Sigmoid colon (tissue), 4 donors: ENCODE measurements at regions not wholly inside any gene's neighbourhood (a gene's known extent, or its start where the extent isn't known, plus 50 kb on each side); places are given as distances from the start of the nearest gene placed in this dataset.

Experiments
- EP300 ChIP-seq, 4 donors: sonication (generic); formaldehyde crosslinking; IDR thresholded peaks; one replicate each; pipeline ENCODE4 v1.6.1; 2017; ENCODE audit warnings: antibody characterized with exemption in 4 of 4
- POLR2A ChIP-seq, 2 donors: fragments of 450-650 bp; IDR thresholded peaks; one replicate each; pipeline ENCODE4 v1.6.1; 2016; ENCODE audit warnings: antibody characterized with exemption in 2 of 2, mild to moderate bottlenecking in 2 of 2, moderate library complexity in 2 of 2
- TF ChIP-seq, protein P1 (sequence below), 4 experiments: fragments of 450-650 bp in 3 of 4; fragments of 200-600 bp in 1 of 4; IDR thresholded peaks; one replicate each; pipeline ENCODE4 v1.5.1; 2016 to 2019; ENCODE audit warnings: antibody characterized with exemption in 4 of 4, mild to moderate bottlenecking in 3 of 4, moderate library complexity in 2 of 4

DNA sequence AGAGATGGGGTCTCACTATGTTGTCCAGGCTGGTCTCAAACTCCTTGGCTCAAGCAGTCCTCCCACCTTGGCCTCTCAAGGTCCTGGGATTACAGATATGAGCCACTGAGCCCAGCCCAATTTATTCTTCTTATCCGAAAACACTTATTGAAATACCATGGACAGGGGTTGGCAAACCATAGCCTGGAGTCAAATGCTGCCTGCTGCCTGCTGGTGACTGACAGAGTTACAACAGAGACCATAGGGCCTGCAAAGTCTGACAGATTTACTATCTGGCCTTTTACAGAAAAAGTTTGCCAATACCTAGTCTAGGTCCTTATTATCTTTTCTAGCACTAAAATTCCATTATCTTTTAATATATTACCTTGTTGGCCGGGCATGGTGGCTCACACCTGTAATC is 87.1 kb upstream of the ZNF281 start:
- TF ChIP-seq, protein P1, sequence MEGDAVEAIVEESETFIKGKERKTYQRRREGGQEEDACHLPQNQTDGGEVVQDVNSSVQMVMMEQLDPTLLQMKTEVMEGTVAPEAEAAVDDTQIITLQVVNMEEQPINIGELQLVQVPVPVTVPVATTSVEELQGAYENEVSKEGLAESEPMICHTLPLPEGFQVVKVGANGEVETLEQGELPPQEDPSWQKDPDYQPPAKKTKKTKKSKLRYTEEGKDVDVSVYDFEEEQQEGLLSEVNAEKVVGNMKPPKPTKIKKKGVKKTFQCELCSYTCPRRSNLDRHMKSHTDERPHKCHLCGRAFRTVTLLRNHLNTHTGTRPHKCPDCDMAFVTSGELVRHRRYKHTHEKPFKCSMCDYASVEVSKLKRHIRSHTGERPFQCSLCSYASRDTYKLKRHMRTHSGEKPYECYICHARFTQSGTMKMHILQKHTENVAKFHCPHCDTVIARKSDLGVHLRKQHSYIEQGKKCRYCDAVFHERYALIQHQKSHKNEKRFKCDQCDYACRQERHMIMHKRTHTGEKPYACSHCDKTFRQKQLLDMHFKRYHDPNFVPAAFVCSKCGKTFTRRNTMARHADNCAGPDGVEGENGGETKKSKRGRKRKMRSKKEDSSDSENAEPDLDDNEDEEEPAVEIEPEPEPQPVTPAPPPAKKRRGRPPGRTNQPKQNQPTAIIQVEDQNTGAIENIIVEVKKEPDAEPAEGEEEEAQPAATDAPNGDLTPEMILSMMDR (IDR thresholded peaks at IDR 0.05): no peak
- TF ChIP-seq EP300 (IDR thresholded peaks at IDR 0.05): no peak
- TF ChIP-seq POLR2A (IDR thresholded peaks at IDR 0.05): no peak
